ENCODE measurements at regions not wholly inside any gene's neighbourhood (a gene's known extent, or its start where the extent isn't known, plus 50 kb on each side); places are given as distances from the start of the nearest gene placed in this dataset.

GRCh38 chr11:97143463-97143862 is 753.6 kb downstream of the JRKL start:
- H3K4me3 ChIP-seq (ENCODE audit: low read depth, low read length), result no peak overlapping the region
- no peak for DNase-seq (ENCODE audit: low read depth)
- TF ChIP-seq CTCF (IDR thresholded peaks at IDR 0.05; ENCODE audit: control insufficient read depth, extremely low read depth, insufficient read depth), result no peak

GRCh38 chr11:97149741-97150140 is 759.9 kb downstream of the JRKL start:
- no peak for TF ChIP-seq CTCF (IDR thresholded peaks at IDR 0.05; ENCODE audit: control insufficient read depth, extremely low read depth, insufficient read depth)
- H3K4me3 ChIP-seq (ENCODE audit: low read depth, low read length), result no peak overlapping the region
- DNase-seq (ENCODE audit: low read depth), result no peak

GRCh38 chr11:97157221-97157740 is 767.5 kb downstream of the JRKL start:
- TF ChIP-seq CTCF (IDR thresholded peaks at IDR 0.05; ENCODE audit: control insufficient read depth, extremely low read depth, insufficient read depth), result no peak
- no peak for DNase-seq (ENCODE audit: low read depth)

GRCh38 chr11:97158243-97158642 is 768.4 kb downstream of the JRKL start:
- no peak overlapping the region for H3K4me3 ChIP-seq (ENCODE audit: low read depth, low read length)
- TF ChIP-seq CTCF (IDR thresholded peaks at IDR 0.05; ENCODE audit: control insufficient read depth, extremely low read depth, insufficient read depth), result no peak
- DNase-seq (ENCODE audit: low read depth), result no peak

More at GRCh38 chr11:97157221-97157740, 767.5 kb downstream of the JRKL start:
- H3K4me3 ChIP-seq (ENCODE audit: low read depth, low read length), result no peak overlapping the region

GRCh38 chr11:97163631-97164191 is 773.9 kb downstream of the JRKL start:
- DNase-seq (ENCODE audit: low read depth), result no peak
- H3K4me3 ChIP-seq (ENCODE audit: low read depth, low read length), result no peak overlapping the region
- no peak for TF ChIP-seq CTCF (IDR thresholded peaks at IDR 0.05; ENCODE audit: control insufficient read depth, extremely low read depth, insufficient read depth)

- no peak for DNase-seq (ENCODE audit: low read depth)
- H3K4me3 ChIP-seq (ENCODE audit: low read depth, low read length), result no peak overlapping the region
- TF ChIP-seq CTCF (IDR thresholded peaks at IDR 0.05; ENCODE audit: control insufficient read depth, extremely low read depth, insufficient read depth), result no peak
Observed at GRCh38 chr11:97201743-97202612, 812.2 kb downstream of the JRKL start.
